GM21381 (cell line): ENCODE measurements at regions not wholly inside any gene's neighbourhood (a gene's known extent, or its start where the extent isn't known, plus 50 kb on each side); places are given as distances from the start of the nearest gene placed in this dataset.
"Not testable (repeated sequence)": the region's sequence is repeated elsewhere in the genome, so short reads cannot be mapped to it uniquely, and the experiment has no call there.

Experiments used
- ATAC-seq: cut with Tn5 transposase; IDR thresholded peaks from one replicate; pipeline ENCODE4 v1.9.1; 2021; ENCODE audit warnings: mild to moderate bottlenecking, moderate library complexity; ENCODE audit not compliant: unreplicated experiment

DNA sequence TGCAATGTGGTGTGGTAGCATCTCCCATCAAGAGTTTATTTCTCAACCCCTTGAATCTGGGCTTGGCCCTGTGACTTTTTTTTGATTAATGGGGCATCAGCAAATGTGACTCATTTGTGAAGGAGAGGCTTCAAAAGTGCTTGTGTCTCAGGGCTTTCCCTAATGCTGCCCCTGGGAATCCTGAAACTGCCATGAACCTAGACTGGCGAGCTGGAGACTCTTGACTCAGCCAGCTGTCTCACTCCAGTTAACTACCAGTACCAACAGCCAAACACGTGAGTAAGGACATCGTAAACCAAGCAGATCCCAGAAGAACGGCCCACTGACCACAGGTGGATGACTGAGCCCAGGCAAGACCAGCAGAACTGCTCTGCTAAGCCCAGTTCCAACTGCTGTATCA, 72.8 kb upstream of the ADTRP start:
- no peak for ATAC-seq

DNA sequence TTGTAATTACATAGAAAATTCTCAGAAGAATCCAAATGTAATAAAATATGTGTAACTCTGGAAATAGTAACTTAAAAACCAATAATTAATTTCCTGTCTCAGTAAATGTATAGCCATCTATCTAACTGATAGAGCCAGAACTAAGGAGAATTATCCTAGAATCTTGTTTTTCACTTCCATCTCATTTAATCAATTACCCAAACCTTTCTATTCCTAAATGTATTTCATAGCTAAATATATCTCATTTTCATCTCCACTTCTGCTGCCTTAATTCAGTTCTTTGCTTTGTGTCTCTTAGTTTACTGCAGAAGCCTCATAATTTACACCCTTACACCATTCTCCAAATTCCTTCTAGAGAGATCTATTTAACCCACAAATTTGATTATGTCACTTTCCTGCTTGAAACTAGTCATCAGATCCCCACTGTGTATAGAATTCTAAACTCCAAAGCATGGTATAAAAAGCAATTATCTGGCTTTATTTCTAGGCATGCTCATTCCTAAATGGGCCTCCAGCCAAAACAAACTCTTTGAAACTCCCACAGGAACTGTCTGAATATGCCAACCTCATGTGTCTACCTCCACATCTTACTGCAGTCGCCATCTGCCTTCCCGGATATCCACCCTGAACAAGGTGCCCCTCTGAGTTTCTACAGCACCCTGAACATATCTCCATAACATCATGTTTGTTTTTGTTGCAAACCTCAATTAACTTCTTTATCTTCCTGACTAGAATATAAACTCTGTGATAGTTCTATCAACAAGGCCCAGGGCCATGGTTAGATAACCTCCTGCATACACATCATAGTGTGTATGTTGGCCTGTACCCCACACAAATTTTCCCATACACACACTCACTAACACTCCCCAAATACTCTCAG, 70.5 kb upstream of the ADTRP start:
- ATAC-seq, result no peak

DNA sequence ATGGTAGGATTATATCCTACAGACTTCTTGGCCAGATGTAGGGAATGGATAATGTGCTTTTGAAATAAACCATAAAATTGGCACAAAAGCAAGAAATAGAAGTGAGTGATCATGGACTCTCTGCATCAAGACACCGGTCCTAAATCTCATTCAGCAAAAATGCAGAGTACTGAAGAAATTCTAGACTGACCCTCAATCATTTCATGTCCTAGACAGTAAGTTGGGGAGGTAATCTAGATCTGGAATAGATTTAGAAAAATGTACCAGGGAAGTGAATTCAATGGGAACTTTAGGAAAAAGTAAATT, 69.7 kb upstream of the ADTRP start:
- no peak for ATAC-seq

DNA sequence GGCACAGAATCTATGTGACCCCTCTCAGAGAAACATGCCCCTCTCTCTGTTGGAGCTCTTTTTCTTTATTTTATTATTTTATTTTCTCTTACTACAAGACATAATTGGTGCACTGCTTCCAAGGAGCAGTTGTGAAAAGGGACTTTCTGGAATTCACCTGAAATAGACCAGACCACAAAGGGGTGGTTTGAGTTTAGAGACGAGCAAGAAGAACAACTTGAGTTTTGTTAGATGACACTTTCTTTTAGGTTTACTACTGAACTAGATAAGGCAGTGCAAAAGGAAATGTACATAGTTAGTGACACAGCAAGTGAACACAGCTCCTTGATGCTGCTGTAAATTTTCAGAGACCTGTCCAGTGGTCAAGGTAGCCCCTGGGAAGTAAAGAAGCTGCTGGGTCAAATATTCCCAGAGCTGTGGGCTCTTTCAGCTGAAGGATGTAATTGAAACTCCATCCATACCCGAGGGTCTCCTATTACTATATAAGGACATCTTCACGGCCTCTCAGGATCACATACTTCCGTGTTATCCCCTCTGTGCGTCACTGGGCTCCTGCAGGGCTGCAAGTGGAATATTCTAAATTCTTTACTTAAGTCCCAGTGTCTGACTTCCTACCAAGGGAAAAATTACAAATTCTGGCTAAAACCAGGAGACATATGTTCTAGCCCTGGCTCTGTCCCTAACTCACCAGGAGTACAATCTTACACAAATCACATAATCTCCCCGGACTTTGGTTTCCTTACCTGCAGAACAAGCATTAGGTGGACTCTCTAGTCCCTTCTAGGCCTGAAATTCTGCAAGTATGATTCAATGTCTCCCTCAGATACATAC, 69.1 kb upstream of the ADTRP start:
- no peak for ATAC-seq

DNA sequence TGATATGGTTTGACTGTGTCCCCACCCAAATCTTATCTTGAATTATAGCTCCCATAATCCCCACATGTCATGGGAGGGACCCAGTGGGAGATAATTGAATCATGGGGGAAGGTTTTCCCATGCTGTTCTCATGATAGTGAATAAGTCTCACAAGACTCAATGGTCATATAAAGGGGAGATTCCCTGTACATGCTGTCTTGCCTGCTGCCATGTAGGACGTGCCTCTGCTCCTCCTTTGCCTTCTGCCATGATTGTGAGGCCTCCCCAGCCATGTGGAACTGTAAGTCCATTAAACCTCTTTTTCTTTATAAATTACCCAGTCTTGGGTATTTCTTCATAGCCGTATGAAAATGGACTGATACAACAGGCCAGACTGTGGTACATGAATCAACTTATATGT, 68.5 kb upstream of the ADTRP start:
- ATAC-seq, result not testable (repeated sequence)

DNA sequence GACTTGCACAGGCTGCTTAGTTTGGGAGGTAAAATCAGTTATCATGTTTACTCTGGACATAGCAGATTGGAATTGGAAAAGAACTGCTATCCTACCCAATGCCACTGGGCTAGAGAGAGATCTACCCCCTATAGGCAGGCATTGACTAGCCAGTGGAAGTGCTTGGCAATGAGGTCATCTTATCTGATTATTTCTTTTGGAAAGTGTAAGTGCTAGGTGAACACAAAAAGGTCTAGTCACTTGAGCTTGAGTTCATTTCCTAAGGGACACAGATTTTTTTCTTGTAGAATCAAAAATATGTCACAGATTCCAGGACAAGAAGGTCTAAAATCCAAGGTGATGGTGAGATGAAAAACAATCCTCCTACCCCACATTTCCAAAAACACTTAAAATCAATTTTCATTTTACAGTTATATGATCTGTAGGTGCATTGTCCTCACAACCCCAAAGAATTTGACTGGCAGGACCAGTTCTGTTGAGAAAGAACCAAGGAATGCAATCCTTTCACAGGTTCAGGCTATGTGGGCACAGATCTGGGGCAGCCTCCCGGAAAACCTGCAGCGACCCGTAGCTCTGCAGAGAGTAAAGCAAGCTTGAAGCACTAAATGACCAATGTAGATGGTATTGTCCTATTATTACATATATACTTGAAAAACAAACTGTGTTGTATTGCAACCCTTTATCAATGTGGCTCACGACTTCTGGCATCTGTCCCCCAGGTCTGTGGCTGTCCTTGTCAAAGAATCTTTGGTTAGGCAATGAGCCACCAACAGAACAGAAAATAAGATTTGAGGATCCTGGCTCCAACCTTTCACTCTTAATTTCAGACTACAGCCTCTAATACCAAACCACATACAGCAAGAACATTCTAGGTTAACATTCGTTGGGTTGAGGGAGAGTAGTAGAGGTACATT, 67.3 kb upstream of the ADTRP start:
- no peak for ATAC-seq

DNA sequence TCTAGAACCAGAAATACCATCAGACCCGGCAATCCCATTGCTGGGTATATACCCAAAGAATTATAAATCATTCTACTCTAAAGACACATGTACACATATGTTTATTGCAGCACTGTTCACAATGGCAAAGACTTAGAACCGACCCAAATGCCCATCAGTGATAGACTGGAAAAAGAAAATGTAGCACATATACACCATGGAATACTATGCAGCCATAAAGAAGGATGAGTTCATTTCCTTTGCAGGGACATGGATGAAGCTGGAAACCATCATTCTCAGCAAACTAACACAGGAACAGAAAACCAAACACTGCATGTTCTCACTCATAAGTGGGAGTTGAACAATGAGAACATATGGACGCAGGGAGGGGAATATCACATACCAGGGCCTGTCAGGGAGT, 64.2 kb upstream of the ADTRP start:
- ATAC-seq, result not testable (repeated sequence)

DNA sequence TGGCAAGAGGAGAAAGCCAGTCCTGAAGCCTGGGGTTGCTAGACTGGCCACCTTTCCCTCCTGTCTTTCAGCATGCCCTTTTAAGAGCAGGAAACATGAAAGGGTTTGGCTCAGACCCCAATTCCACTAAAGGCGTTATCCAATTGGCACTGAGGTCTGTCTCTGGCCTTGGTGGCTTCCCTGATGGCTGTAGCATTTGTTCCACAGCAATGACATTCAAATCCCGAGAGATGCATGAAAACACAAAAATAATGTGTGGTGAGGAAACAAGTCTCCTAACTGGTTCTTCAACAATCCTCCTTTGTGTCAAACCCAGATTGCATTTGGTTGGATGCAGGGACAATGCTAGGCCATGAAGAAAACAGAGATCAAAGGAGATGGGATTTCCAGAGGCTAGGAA, 56.5 kb upstream of the ADTRP start:
- no peak for ATAC-seq

DNA sequence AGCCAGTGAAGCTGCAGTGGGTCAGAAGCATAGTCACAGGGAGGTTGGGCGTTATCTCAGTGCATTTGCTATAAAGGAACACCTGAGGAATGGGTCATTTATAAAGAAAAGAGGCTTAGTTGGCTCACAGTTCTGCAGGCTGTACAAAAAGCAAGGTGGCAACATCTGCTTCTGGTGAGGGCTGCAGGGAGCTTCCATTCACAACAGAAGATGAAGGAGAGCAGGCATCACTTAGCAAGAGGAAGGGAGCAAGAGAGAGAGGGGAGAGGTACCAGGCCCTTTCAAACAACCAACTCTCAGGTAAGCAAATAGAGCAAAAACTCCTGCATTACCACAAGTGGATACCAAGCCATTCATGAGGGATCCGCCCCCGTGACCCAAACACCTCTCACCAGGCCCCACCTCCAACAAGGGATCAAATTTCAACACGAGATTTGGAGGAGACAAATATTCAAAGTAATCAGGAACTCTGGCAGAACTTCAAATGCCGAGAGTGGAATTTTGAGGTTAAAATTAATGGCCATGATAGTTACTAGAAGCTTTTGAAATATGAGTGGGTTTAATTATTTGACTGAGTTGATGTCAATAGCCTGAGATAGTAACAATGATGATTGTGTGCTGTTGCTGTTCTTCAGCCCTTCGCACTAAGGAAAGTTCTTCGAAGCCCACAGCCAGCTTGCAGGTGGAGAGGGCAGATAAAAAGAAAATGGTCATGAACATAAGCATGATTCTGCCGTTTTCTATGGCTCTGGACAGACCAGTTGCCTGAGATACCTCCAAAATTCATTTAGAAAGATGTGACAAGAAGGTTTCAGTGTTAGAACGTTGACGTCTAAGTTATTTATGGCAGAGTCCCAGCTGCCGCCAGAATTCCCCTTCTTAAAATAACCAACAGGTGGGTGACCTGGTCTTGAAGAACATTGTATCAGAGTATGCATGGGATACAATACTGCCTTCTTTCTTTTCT, 55.3 kb upstream of the ADTRP start:
- peak; percentile 71 for ATAC-seq

DNA sequence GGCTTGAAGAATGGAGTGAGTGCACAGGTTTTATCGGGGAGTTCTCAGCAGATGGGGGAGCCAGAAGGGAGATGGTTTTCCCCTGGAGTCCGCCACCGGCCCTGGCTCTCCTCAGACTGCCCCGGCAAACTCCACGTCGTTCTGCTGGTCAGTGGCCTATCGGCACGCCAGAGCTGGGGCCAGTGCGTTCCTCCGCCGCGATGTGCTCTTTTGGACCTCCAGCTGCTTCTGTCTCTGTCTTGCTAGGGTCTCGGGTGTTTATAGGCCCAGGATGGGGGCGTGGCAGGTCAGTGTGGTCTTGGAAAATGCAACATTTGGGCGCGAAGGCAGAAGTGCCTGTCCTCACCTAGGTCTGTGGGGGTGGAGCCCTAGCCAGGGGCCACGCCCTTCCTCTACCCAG, 53.0 kb upstream of the ADTRP start:
- ATAC-seq, result no peak

DNA sequence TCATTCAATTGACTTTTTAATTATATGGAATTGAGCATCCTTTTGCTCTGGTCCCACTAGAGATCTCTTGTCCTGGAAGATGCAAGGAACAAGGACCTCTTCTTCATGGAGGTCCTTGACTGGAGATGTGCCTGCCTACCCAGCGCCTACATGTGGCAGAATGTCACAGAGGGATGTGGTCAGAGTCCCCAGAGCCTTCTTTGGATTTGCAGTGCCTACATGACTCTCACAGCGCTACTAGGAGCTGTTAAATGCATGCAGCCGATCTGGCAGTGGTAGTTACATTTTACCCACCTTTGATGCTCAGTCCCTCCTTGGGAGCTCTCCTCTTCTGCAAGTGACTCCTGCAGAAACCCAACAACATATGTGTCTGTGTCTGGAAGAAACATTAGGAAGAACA, 51.9 kb upstream of the ADTRP start:
- no peak for ATAC-seq

DNA sequence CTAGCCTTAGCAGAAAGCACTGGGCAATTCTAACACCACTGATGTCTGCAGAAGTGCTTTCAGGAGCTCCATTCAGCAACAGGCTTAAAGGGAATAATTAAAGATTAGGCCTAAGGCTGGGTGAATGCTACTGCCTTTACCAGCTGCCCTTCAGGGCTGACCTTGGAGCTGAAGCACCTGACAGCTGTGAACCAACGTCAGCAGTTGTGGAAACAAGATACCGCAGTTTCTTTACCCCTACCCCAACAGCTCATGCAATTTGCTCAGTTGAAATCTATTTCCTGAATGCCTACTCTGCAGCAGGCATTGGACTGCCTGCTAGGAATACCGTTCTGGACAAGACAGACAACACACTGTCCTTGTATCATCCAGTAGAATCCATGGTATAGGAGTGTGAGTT, 51.5 kb upstream of the ADTRP start:
- no peak for ATAC-seq

DNA sequence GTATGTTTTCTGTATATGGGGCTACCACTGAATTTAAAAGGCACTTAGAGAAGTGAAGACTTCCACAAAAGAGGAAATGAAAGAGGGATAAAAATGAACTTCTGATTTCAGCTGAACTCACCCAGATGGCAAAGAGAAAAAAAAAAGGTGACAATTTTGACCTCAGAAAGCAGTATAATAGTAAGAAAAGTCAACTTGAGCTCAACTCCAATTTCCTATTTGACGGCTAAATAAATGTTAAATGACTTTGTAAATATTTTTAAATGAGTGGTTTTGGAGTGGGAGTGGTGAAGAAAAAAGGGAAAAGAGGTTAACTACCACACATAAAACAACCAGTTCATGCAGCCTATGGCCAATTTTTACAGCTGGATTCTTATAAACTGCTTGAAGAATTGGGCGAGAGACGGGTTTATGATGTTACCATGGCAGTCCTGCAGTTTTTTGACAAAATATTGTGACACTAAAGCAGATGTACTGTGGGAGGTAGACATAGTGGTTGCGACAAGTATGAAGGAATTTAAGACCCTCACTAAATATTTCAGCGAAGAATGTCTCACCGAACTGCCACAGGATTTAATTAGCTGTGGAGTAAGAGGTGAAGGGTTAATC, 49.8 kb upstream of the ADTRP start:
- no peak for ATAC-seq
